ENCODE measurements at regions not wholly inside any gene's neighbourhood (a gene's known extent, or its start where the extent isn't known, plus 50 kb on each side); places are given as distances from the start of the nearest gene placed in this dataset.
A peak's percentile ranks its signal among the peaks of the same experiment; 100 is the strongest.

- H3K27me3 ChIP-seq (ENCODE audit: insufficient read depth, poor library complexity, severe bottlenecking), result no peaks in the 10 kb centered on the region
- TF ChIP-seq CTCF (IDR thresholded peaks at IDR 0.05; ENCODE audit: poor library complexity, severe bottlenecking), result no peak
- no peak for DNase-seq (ENCODE audit: low spot score)
- H3K27ac ChIP-seq (ENCODE audit: poor library complexity, severe bottlenecking), result no peak overlapping the region
- no peaks in the 10 kb centered on the region for H3K9me3 ChIP-seq (ENCODE audit: severe bottlenecking)
- no peaks in the 10 kb centered on the region for H3K4me1 ChIP-seq (ENCODE audit: insufficient read depth, poor library complexity, severe bottlenecking)
- no peak for ATAC-seq (ENCODE audit: low read depth)
- no peaks in the 10 kb centered on the region for H3K36me3 ChIP-seq (ENCODE audit: low read depth)
- H3K4me3 ChIP-seq (ENCODE audit: severe bottlenecking), result no peak overlapping the region
Observed at GRCh38 chr6:142685852-142686506, 259.0 kb downstream of the HIVEP2 start.

- ATAC-seq (ENCODE audit: low read depth), result no peak
- H3K4me1 ChIP-seq (ENCODE audit: insufficient read depth, poor library complexity, severe bottlenecking), result no peaks in the 10 kb centered on the region
- no peaks in the 10 kb centered on the region for H3K27me3 ChIP-seq (ENCODE audit: insufficient read depth, poor library complexity, severe bottlenecking)
- TF ChIP-seq CTCF (IDR thresholded peaks at IDR 0.05; ENCODE audit: poor library complexity, severe bottlenecking), result no peak
- no peak overlapping the region for H3K27ac ChIP-seq (ENCODE audit: poor library complexity, severe bottlenecking)
- DNase-seq (ENCODE audit: low spot score), result no peak
- no peak overlapping the region for H3K4me3 ChIP-seq (ENCODE audit: severe bottlenecking)
- no peaks in the 10 kb centered on the region for H3K36me3 ChIP-seq (ENCODE audit: low read depth)
- H3K9me3 ChIP-seq (ENCODE audit: severe bottlenecking), result no peaks in the 10 kb centered on the region
Observed at GRCh38 chr6:142686507-142686887, 258.5 kb downstream of the HIVEP2 start.

GRCh38 chr6:142692942-142693341 is 252.0 kb downstream of the HIVEP2 start:
- Histone ChIP-seq H3K36me3 (ENCODE audit: low read depth) (no peaks in the 10 kb centered on the region), H3K27me3 (ENCODE audit: insufficient read depth, poor library complexity, severe bottlenecking) (no peaks in the 10 kb centered on the region), H3K4me3 (ENCODE audit: severe bottlenecking) (no peak overlapping the region), H3K27ac (ENCODE audit: poor library complexity, severe bottlenecking) (no peak overlapping the region), H3K9me3 (ENCODE audit: severe bottlenecking) (no peaks in the 10 kb centered on the region), H3K4me1 (ENCODE audit: insufficient read depth, poor library complexity, severe bottlenecking) (peaks cover 18% of the 10 kb centered on the region)
- DNase-seq (ENCODE audit: low spot score), result no peak
- peak; percentile 58 for ATAC-seq (ENCODE audit: low read depth)
- peak; percentile 89 for TF ChIP-seq CTCF (IDR thresholded peaks at IDR 0.05; ENCODE audit: poor library complexity, severe bottlenecking)

- no peaks in the 10 kb centered on the region for H3K9me3 ChIP-seq (ENCODE audit: severe bottlenecking)
- H3K27ac ChIP-seq (ENCODE audit: poor library complexity, severe bottlenecking), result no peak overlapping the region
- DNase-seq (ENCODE audit: low spot score), result no peak
- H3K36me3 ChIP-seq (ENCODE audit: low read depth), result no peaks in the 10 kb centered on the region
- H3K4me3 ChIP-seq (ENCODE audit: severe bottlenecking), result no peak overlapping the region
- H3K4me1 ChIP-seq (ENCODE audit: insufficient read depth, poor library complexity, severe bottlenecking), result peaks cover 18% of the 10 kb centered on the region
- ATAC-seq (ENCODE audit: low read depth), result no peak
- H3K27me3 ChIP-seq (ENCODE audit: insufficient read depth, poor library complexity, severe bottlenecking), result no peaks in the 10 kb centered on the region
- peak; percentile 8 for TF ChIP-seq CTCF (IDR thresholded peaks at IDR 0.05; ENCODE audit: poor library complexity, severe bottlenecking)
Observed at GRCh38 chr6:142693441-142693840, 251.5 kb downstream of the HIVEP2 start.

- Histone ChIP-seq H3K27me3 (ENCODE audit: insufficient read depth, poor library complexity, severe bottlenecking) (no peaks in the 10 kb centered on the region), H3K4me1 (ENCODE audit: insufficient read depth, poor library complexity, severe bottlenecking) (peaks cover 18% of the 10 kb centered on the region), H3K36me3 (ENCODE audit: low read depth) (no peaks in the 10 kb centered on the region), H3K4me3 (ENCODE audit: severe bottlenecking) (no peak overlapping the region), H3K9me3 (ENCODE audit: severe bottlenecking) (no peaks in the 10 kb centered on the region), H3K27ac (ENCODE audit: poor library complexity, severe bottlenecking) (no peak overlapping the region)
- no peak for DNase-seq (ENCODE audit: low spot score)
- TF ChIP-seq CTCF (IDR thresholded peaks at IDR 0.05; ENCODE audit: poor library complexity, severe bottlenecking), result no peak
- ATAC-seq (ENCODE audit: low read depth), result no peak
Observed at GRCh38 chr6:142694054-142694453, 250.9 kb downstream of the HIVEP2 start.
